GM23338 (cell line): ENCODE measurements at regions not wholly inside any gene's neighbourhood (a gene's known extent, or its start where the extent isn't known, plus 50 kb on each side); places are given as distances from the start of the nearest gene placed in this dataset.

Experiments
- ATAC-seq: fragments of 200-7000 bp; cut with Tn5 transposase; 3 replicates; pipeline ENCODE4 v1.9.1; 2020
- DNase-seq: peaks from one replicate; pipeline ENCODE4 v3.0.0-alpha.2; 2015; ENCODE audit warnings: low spot score
- H2AFZ ChIP-seq: fragments of 200-600 bp; sonication (generic); 2 replicates; pipeline ENCODE4 v1.8.0; 2016; ENCODE audit warnings: antibody characterized with exemption, mild to moderate bottlenecking, moderate library complexity
- H3F3A ChIP-seq: fragments of 200-600 bp; sonication (generic); replicated peaks from 2 replicates; pipeline ENCODE4 v1.8.0; 2017; ENCODE audit warnings: antibody characterized with exemption, mixed run types, low read depth
- H3K27ac ChIP-seq: fragments of 200-600 bp; sonication (generic); 2 replicates; pipeline ENCODE4 v1.6.1; 2016; ENCODE audit warnings: low read depth
- H3K27me3 ChIP-seq: fragments of 200-600 bp; sonication (generic); 2 replicates; pipeline ENCODE4 v1.8.0; 2016; ENCODE audit warnings: mild to moderate bottlenecking, mixed run types, moderate library complexity; ENCODE audit not compliant: insufficient read depth
- H3K36me3 ChIP-seq: fragments of 200-600 bp; sonication (generic); 2 replicates; pipeline ENCODE4 v1.8.0; 2016; ENCODE audit warnings: mild to moderate bottlenecking; ENCODE audit not compliant: insufficient read depth
- H3K4me1 ChIP-seq: fragments of 200-600 bp; sonication (generic); 2 replicates; pipeline ENCODE4 v1.8.0; 2016; ENCODE audit warnings: mild to moderate bottlenecking, moderate library complexity; ENCODE audit not compliant: insufficient read depth
- H3K4me2 ChIP-seq: fragments of 200-600 bp; sonication (generic); 2 replicates; pipeline ENCODE4 v1.7.1; 2017; ENCODE audit warnings: mixed run types
- H3K4me3 ChIP-seq: fragments of 200-600 bp; sonication (generic); 2 replicates; pipeline ENCODE4 v1.6.1; 2016; ENCODE audit warnings: mixed run types
- H3K79me2 ChIP-seq: fragments of 200-600 bp; sonication (generic); replicated peaks from 2 replicates; pipeline ENCODE4 v1.8.0; 2017; ENCODE audit warnings: mild to moderate bottlenecking; ENCODE audit not compliant: insufficient read depth
- H3K9me2 ChIP-seq: fragments of 200-600 bp; sonication (generic); 2 replicates; pipeline ENCODE4 v1.8.0; 2017; ENCODE audit not compliant: insufficient read depth
- H4K20me1 ChIP-seq: fragments of 200-600 bp; sonication (generic); replicated peaks from 2 replicates; pipeline ENCODE4 v1.8.0; 2017; ENCODE audit warnings: mild to moderate bottlenecking; ENCODE audit not compliant: insufficient read depth
- H3K27ac Mint-ChIP-seq: 2 replicates; pipeline ENCODE4 v1.8.0; 2020; ENCODE audit warnings: inconsistent platforms, mild to moderate bottlenecking, moderate library complexity, mixed read lengths
- H3K27me3 Mint-ChIP-seq: 3 replicates; pipeline ENCODE4 v1.8.0; 2022; ENCODE audit warnings: low read depth, mild to moderate bottlenecking, moderate library complexity, mixed read lengths, inconsistent platforms; ENCODE audit not compliant: insufficient read depth, poor library complexity
- H3K36me3 Mint-ChIP-seq: 3 replicates; pipeline ENCODE4 v1.8.0; 2021; ENCODE audit warnings: low read depth, mild to moderate bottlenecking, inconsistent platforms, moderate library complexity, mixed read lengths
- H3K4me1 Mint-ChIP-seq: 3 replicates; pipeline ENCODE4 v1.8.0; 2020; ENCODE audit warnings: mild to moderate bottlenecking, inconsistent platforms, mixed read lengths
- H3K4me3 Mint-ChIP-seq: 3 replicates; pipeline ENCODE4 v1.8.0; 2021; ENCODE audit warnings: moderate library complexity, mild to moderate bottlenecking, inconsistent platforms, mixed read lengths
- H3K9me3 Mint-ChIP-seq: 3 replicates; pipeline ENCODE4 v1.8.0; 2020; ENCODE audit warnings: moderate library complexity, mild to moderate bottlenecking, inconsistent platforms, mixed read lengths
- EZH2 ChIP-seq: fragments of 200-600 bp; sonication (generic); IDR thresholded peaks from one replicate; pipeline ENCODE4 v1.8.0; 2017; ENCODE audit warnings: antibody characterized with exemption, mild to moderate bottlenecking, low read depth; ENCODE audit not compliant: unreplicated experiment
- EZH2phosphoT487 ChIP-seq: fragments of 200-600 bp; sonication (generic); IDR thresholded peaks from one replicate; pipeline ENCODE4 v1.8.1; 2018; ENCODE audit warnings: antibody characterized with exemption; ENCODE audit not compliant: unreplicated experiment
- NANOG ChIP-seq: IDR thresholded peaks from 2 replicates; pipeline ENCODE4 v1.6.1; 2016; ENCODE audit warnings: antibody characterized with exemption, borderline replicate concordance
- TF ChIP-seq, protein P1 (sequence below): fragments of 250-450 bp; sonication (Bioruptor Pico); IDR thresholded peaks from 2 replicates; pipeline ENCODE4 v1.5.0; 2020; ENCODE audit warnings: mild to moderate bottlenecking, moderate library complexity
- TF ChIP-seq, protein P2 (sequence below), 2 experiments: fragments of 200-600 bp in 1 of 2; sonication (generic) in 1 of 2; conservative IDR thresholded peaks; 2 replicates each; pipeline versions ENCODE4 v1.5.1 to v1.6.1; 2016 to 2017; ENCODE audit warnings: antibody characterized with exemption in 2 of 2, low read depth in 2 of 2, mild to moderate bottlenecking in 2 of 2, moderate library complexity in 1 of 2
- TF ChIP-seq, protein P3 (sequence below): IDR thresholded peaks from 2 replicates; pipeline ENCODE4 v1.6.1; 2016; ENCODE audit warnings: antibody characterized with exemption

DNA sequence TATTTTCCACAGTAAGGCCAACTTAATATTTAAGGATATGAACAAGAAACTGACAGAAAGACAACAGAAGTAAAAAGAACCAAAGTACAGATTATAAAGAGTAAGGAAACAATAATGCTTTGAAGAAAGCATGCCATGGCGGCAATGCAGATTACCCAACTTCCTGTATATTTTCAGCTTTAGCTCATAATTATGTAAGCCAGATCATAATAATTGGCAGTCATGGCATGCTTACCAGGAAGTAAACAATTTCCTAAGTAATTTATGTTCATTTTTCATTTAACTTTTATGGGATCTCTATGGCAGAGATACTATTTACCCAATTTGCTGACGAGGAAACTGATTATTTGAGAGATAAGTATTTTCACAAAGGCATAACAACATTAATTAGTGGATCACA is 988.7 kb downstream of the HACE1 start:
- no peaks in the 10 kb centered on the region for H4K20me1 ChIP-seq

More for the DNA sequence above, 988.7 kb downstream of the HACE1 start:
- Histone ChIP-seq H3K27ac (no peak overlapping the region), H3K4me2 (no peak overlapping the region), H3K79me2 (no peaks in the 10 kb centered on the region), H3K9me2 (no peaks in the 10 kb centered on the region; the same call in 1 of the 2 replicates), H3K27me3 (no peaks in the 10 kb centered on the region), H3K36me3 (no peaks in the 10 kb centered on the region), H2AFZ (no peak overlapping the region), H3F3A (no peaks in the 10 kb centered on the region), H3K4me1 (peaks cover 17% of the 10 kb centered on the region), H3K4me3 (no peak overlapping the region)
- no peak overlapping the region for H3K27ac Mint-ChIP-seq
- no peaks in the 10 kb centered on the region for H3K9me3 Mint-ChIP-seq
- no peak for ATAC-seq
- no peaks in the 10 kb centered on the region for H3K36me3 Mint-ChIP-seq
- H3K4me1 Mint-ChIP-seq = peaks cover 31% of the 10 kb centered on the region
- peaks cover 1% of the 10 kb centered on the region for H3K27me3 Mint-ChIP-seq
- DNase-seq = no peak
- TF ChIP-seq, protein P1, sequence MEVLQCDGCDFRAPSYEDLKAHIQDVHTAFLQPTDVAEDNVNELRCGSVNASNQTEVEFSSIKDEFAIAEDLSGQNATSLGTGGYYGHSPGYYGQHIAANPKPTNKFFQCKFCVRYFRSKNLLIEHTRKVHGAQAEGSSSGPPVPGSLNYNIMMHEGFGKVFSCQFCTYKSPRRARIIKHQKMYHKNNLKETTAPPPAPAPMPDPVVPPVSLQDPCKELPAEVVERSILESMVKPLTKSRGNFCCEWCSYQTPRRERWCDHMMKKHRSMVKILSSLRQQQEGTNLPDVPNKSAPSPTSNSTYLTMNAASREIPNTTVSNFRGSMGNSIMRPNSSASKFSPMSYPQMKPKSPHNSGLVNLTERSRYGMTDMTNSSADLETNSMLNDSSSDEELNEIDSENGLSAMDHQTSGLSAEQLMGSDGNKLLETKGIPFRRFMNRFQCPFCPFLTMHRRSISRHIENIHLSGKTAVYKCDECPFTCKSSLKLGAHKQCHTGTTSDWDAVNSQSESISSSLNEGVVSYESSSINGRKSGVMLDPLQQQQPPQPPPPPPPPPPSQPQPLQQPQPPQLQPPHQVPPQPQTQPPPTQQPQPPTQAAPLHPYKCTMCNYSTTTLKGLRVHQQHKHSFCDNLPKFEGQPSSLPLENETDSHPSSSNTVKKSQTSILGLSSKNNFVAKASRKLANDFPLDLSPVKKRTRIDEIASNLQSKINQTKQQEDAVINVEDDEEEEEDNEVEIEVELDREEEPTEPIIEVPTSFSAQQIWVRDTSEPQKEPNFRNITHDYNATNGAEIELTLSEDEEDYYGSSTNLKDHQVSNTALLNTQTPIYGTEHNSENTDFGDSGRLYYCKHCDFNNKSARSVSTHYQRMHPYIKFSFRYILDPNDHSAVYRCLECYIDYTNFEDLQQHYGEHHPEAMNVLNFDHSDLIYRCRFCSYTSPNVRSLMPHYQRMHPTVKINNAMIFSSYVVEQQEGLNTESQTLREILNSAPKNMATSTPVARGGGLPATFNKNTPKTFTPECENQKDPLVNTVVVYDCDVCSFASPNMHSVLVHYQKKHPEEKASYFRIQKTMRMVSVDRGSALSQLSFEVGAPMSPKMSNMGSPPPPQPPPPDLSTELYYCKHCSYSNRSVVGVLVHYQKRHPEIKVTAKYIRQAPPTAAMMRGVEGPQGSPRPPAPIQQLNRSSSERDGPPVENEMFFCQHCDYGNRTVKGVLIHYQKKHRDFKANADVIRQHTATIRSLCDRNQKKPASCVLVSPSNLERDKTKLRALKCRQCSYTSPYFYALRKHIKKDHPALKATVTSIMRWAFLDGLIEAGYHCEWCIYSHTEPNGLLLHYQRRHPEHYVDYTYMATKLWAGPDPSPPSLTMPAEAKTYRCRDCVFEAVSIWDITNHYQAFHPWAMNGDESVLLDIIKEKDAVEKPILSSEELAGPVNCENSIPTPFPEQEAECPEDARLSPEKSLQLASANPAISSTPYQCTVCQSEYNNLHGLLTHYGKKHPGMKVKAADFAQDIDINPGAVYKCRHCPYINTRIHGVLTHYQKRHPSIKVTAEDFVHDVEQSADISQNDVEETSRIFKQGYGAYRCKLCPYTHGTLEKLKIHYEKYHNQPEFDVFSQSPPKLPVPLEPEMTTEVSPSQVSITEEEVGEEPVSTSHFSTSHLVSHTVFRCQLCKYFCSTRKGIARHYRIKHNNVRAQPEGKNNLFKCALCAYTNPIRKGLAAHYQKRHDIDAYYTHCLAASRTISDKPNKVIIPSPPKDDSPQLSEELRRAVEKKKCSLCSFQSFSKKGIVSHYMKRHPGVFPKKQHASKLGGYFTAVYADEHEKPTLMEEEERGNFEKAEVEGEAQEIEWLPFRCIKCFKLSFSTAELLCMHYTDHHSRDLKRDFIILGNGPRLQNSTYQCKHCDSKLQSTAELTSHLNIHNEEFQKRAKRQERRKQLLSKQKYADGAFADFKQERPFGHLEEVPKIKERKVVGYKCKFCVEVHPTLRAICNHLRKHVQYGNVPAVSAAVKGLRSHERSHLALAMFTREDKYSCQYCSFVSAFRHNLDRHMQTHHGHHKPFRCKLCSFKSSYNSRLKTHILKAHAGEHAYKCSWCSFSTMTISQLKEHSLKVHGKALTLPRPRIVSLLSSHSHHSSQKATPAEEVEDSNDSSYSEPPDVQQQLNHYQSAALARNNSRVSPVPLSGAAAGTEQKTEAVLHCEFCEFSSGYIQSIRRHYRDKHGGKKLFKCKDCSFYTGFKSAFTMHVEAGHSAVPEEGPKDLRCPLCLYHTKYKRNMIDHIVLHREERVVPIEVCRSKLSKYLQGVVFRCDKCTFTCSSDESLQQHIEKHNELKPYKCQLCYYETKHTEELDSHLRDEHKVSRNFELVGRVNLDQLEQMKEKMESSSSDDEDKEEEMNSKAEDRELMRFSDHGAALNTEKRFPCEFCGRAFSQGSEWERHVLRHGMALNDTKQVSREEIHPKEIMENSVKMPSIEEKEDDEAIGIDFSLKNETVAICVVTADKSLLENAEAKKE (CRISPR knock-in tag) = no peak
- TF ChIP-seq, protein P2, sequence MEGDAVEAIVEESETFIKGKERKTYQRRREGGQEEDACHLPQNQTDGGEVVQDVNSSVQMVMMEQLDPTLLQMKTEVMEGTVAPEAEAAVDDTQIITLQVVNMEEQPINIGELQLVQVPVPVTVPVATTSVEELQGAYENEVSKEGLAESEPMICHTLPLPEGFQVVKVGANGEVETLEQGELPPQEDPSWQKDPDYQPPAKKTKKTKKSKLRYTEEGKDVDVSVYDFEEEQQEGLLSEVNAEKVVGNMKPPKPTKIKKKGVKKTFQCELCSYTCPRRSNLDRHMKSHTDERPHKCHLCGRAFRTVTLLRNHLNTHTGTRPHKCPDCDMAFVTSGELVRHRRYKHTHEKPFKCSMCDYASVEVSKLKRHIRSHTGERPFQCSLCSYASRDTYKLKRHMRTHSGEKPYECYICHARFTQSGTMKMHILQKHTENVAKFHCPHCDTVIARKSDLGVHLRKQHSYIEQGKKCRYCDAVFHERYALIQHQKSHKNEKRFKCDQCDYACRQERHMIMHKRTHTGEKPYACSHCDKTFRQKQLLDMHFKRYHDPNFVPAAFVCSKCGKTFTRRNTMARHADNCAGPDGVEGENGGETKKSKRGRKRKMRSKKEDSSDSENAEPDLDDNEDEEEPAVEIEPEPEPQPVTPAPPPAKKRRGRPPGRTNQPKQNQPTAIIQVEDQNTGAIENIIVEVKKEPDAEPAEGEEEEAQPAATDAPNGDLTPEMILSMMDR (conservative IDR thresholded peaks at IDR 0.05; ENCODE audit: low read depth in 2 of 2) = no peak
- TF ChIP-seq EZH2 = no peak
- no peak for TF ChIP-seq NANOG
- no peak for TF ChIP-seq EZH2phosphoT487
- TF ChIP-seq, protein P3, sequence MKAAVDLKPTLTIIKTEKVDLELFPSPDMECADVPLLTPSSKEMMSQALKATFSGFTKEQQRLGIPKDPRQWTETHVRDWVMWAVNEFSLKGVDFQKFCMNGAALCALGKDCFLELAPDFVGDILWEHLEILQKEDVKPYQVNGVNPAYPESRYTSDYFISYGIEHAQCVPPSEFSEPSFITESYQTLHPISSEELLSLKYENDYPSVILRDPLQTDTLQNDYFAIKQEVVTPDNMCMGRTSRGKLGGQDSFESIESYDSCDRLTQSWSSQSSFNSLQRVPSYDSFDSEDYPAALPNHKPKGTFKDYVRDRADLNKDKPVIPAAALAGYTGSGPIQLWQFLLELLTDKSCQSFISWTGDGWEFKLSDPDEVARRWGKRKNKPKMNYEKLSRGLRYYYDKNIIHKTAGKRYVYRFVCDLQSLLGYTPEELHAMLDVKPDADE = no peak
- H3K4me3 Mint-ChIP-seq = no peak overlapping the region
